GM10248 (cell line): ENCODE measurements at regions not wholly inside any gene's neighbourhood (a gene's known extent, or its start where the extent isn't known, plus 50 kb on each side); places are given as distances from the start of the nearest gene placed in this dataset.
"Not testable (repeated sequence)": the region's sequence is repeated elsewhere in the genome, so short reads cannot be mapped to it uniquely, and the experiment has no call there.

ENCODE experiments used
- CTCF ChIA-PET: fragments of 300-600 bp; sonication (Branson Sonifier 250); formaldehyde crosslinking; extraction: SDS; loops from one replicate; lab custom pipeline; 2021; ENCODE audit warnings: antibody characterized with exemption; lab: Yijun Ruan, JAX
- POLR2A ChIA-PET: fragments of 350-650 bp; sonication (Branson Sonifier 250); formaldehyde crosslinking; extraction: SDS; loops from one replicate; lab custom pipeline; 2020; ENCODE audit warnings: antibody characterized with exemption; lab: Yijun Ruan, JAX
- DNase-seq: peaks from one replicate; pipeline ENCODE4 v3.0.0; 2012; ENCODE audit errors: extremely low spot score
- CTCF ChIP-seq: IDR thresholded peaks from 2 replicates; pipeline ENCODE4 v1.5.1; 2012; ENCODE audit warnings: mild to moderate bottlenecking, low read depth; ENCODE audit errors: extremely low read depth, missing control alignments, control extremely low read depth

- no peak for TF ChIP-seq CTCF
- DNase-seq = no peak
- ChIA-PET POLR2A (no interaction called here), CTCF (no interaction called here)
These were observed 315.5 kb downstream of the BCOR start for GRCh38 chrX:39782276-39782675.

GRCh38 chrX:39787999-39788398 lies 309.8 kb downstream of the BCOR start:
- CTCF ChIA-PET = no interaction called here
- POLR2A ChIA-PET = no interaction called here
- TF ChIP-seq CTCF = no peak

GRCh38 chrX:39788521-39788920 lies 309.2 kb downstream of the BCOR start:
- CTCF ChIA-PET = no interaction called here
- POLR2A ChIA-PET = no interaction called here

More at GRCh38 chrX:39787999-39788398, 309.8 kb downstream of the BCOR start:
- no peak for DNase-seq

DNA sequence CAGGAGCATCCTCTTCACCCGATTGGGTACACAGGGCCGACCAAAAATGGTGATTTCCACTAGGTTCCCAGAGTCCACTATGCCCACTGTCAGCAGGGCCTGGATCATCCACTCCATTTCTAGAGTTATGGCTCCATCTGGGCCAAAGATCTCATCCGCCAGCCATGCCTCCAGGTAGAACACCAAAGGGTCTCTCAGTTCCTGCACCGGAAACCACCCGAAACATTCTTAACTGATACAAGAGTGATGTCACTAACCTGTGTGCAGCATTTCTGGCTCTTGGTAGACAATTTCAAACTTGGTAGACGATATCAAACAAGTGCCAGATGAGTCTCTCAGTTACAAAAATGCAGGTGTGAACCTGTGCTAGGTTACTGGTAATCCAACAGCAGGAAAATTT lies 306.1 kb downstream of the BCOR start:
- POLR2A ChIA-PET = no interaction called here

More at GRCh38 chrX:39788521-39788920, 309.2 kb downstream of the BCOR start:
- no peak for TF ChIP-seq CTCF
- DNase-seq = no peak

DNA sequence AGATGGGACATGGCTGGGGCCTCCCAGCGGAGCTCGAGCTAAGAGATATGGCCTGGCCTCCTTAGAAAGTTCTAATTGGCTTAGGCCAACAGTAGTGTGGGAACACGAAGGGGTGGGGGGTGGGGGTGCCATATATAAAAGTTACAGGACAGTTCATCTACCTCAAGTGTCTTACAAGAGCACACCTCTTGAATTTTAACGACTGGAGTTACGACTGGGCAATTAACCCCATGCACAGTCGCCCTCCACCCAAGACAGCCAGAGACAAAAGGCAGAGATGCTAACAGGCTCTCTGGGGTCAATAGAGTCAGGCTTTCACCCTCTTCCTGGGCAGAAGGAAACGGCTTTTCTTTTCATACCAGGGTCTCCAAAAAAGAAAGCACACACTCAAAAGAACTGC lies 302.2 kb downstream of the BCOR start:
- CTCF ChIA-PET = no interaction called here
- no peak for TF ChIP-seq CTCF
- POLR2A ChIA-PET = no interaction called here
- no peak for DNase-seq

More for the DNA sequence above, 306.1 kb downstream of the BCOR start:
- no peak for DNase-seq
- no peak for TF ChIP-seq CTCF
- CTCF ChIA-PET = no interaction called here

DNA sequence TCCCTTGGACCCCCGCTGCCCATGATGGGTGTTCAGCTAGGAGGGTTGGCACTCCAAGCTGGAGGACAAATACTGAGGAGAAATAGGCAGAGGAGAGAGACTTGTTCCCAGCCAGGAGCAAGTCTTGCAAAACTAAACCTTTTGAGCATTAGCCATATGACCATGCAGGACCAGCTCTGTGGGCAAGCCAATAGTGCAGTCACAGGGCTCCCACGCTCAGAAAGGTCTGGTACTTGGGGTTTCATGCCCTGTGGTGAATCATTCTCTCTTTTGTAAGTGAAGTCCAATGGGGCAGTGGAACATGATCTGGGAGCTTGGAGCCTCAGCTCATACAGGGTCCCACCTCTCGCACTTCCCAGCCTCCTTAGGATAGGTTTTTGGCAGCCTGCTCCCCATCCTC lies 300.9 kb downstream of the BCOR start:
- ChIA-PET POLR2A (no interaction called here), CTCF (no interaction called here)
- no peak for DNase-seq
- no peak for TF ChIP-seq CTCF

- CTCF ChIA-PET, POLR2A ChIA-PET, DNase-seq: not testable (repeated sequence)
These were observed 299.3 kb downstream of the BCOR start for GRCh38 chrX:39798488-39798887.

- TF ChIP-seq CTCF = no peak
- CTCF ChIA-PET = no interaction called here
- POLR2A ChIA-PET = no interaction called here
- no peak for DNase-seq
These were observed 295.4 kb downstream of the BCOR start for GRCh38 chrX:39802354-39802753.
